ENCODE measurements at regions not wholly inside any gene's neighbourhood (a gene's known extent, or its start where the extent isn't known, plus 50 kb on each side); places are given as distances from the start of the nearest gene placed in this dataset.
"Not testable (repeated sequence)": the region's sequence is repeated elsewhere in the genome, so short reads cannot be mapped to it uniquely, and the experiment has no call there.

- H3K36me3 Mint-ChIP-seq = no peaks in the 10 kb centered on the region
- H3K4me3 Mint-ChIP-seq = no peak overlapping the region
- Histone ChIP-seq H3K36me3 (ENCODE audit: insufficient read depth, low read length) (no peaks in the 10 kb centered on the region), H3K4me1 (ENCODE audit: insufficient read depth, low read length) (no peaks in the 10 kb centered on the region), H3K27ac (ENCODE audit: low read depth, low read length) (no peak overlapping the region), H3K9me3 (ENCODE audit: control insufficient read depth in 1 of 2, low read length in 2 of 2) (no peaks in the 10 kb centered on the region), H3K4me3 (ENCODE audit: low read length in 2 of 2) (no peak overlapping the region), H3K27me3 (ENCODE audit: insufficient read depth, low read length) (no peaks in the 10 kb centered on the region)
- H3K9me3 Mint-ChIP-seq = peaks cover 0 to 5% (median 1%) of the 10 kb centered on the region in 8 donors
- ChIA-PET CTCF (ENCODE audit: partially characterized antibody) (no interaction called here), POLR2A (ENCODE audit: partially characterized antibody) (no interaction called here)
- intact Hi-C loops (cut with micrococcal nuclease) = no loop called here
- DNase-seq = no peak
- no peaks in the 10 kb centered on the region for H3K4me1 Mint-ChIP-seq
- H3K27ac Mint-ChIP-seq = no peak overlapping the region
- H3K27me3 Mint-ChIP-seq = peaks cover 0 to 8% of the 10 kb centered on the region in 2 donors
Observed at GRCh38 chr3:33982269-33982798, 183.9 kb downstream of the PDCD6IP start.

- H3K27ac Mint-ChIP-seq; CTCF ChIA-PET (ENCODE audit: partially characterized antibody); H3K36me3 Mint-ChIP-seq; DNase-seq; H3K27me3 Mint-ChIP-seq; H3K27me3 ChIP-seq (ENCODE audit: insufficient read depth, low read length); H3K4me3 Mint-ChIP-seq; H3K27ac ChIP-seq (ENCODE audit: low read depth, low read length); H3K36me3 ChIP-seq (ENCODE audit: insufficient read depth, low read length); intact Hi-C loops (cut with micrococcal nuclease); H3K4me1 Mint-ChIP-seq; H3K9me3 ChIP-seq (ENCODE audit: control insufficient read depth in 1 of 2, low read length in 2 of 2); POLR2A ChIA-PET (ENCODE audit: partially characterized antibody); H3K4me1 ChIP-seq (ENCODE audit: insufficient read depth, low read length); H3K4me3 ChIP-seq (ENCODE audit: low read length in 2 of 2); H3K9me3 Mint-ChIP-seq: not testable (repeated sequence)
Observed at GRCh38 chr3:33982949-33983348, 184.5 kb downstream of the PDCD6IP start.

- ChIA-PET CTCF (ENCODE audit: partially characterized antibody) (no interaction called here), POLR2A (ENCODE audit: partially characterized antibody) (no interaction called here)
- Mint-ChIP-seq H3K4me3 (no peak overlapping the region), H3K27ac (no peak overlapping the region), H3K9me3 (peaks cover 0 to 3% (median 1%) of the 10 kb centered on the region in 8 donors), H3K4me1 (no peaks in the 10 kb centered on the region), H3K36me3 (no peaks in the 10 kb centered on the region), H3K27me3 (peaks cover 8 to 27% of the 10 kb centered on the region in 2 donors)
- Histone ChIP-seq H3K4me3 (ENCODE audit: low read length in 2 of 2) (no peak overlapping the region), H3K36me3 (ENCODE audit: insufficient read depth, low read length) (no peaks in the 10 kb centered on the region), H3K27ac (ENCODE audit: low read depth, low read length) (no peak overlapping the region), H3K4me1 (ENCODE audit: insufficient read depth, low read length) (no peaks in the 10 kb centered on the region), H3K27me3 (ENCODE audit: insufficient read depth, low read length) (no peaks in the 10 kb centered on the region), H3K9me3 (ENCODE audit: control insufficient read depth in 1 of 2, low read length in 2 of 2) (no peaks in the 10 kb centered on the region)
- no peak for DNase-seq
- intact Hi-C loops (cut with micrococcal nuclease) = no loop called here
Observed at GRCh38 chr3:33989229-33989628, 190.8 kb downstream of the PDCD6IP start.

- no peaks in the 10 kb centered on the region for H3K36me3 Mint-ChIP-seq
- no peak overlapping the region for H3K27ac ChIP-seq (ENCODE audit: low read depth, low read length)
- no peaks in the 10 kb centered on the region for H3K4me1 ChIP-seq (ENCODE audit: insufficient read depth, low read length)
- no peaks in the 10 kb centered on the region for H3K4me1 Mint-ChIP-seq
- H3K9me3 ChIP-seq (ENCODE audit: control insufficient read depth in 1 of 2, low read length in 2 of 2) = no peaks in the 10 kb centered on the region
- no peak overlapping the region for H3K4me3 ChIP-seq (ENCODE audit: low read length in 2 of 2)
- no peaks in the 10 kb centered on the region for H3K36me3 ChIP-seq (ENCODE audit: insufficient read depth, low read length)
- peaks cover 0 to 13% (median 9%) of the 10 kb centered on the region in 8 donors for H3K9me3 Mint-ChIP-seq
- H3K27ac Mint-ChIP-seq = no peak overlapping the region
- peaks cover 8 to 23% of the 10 kb centered on the region in 2 donors for H3K27me3 Mint-ChIP-seq
- ChIA-PET CTCF (ENCODE audit: partially characterized antibody) (no interaction called here), POLR2A (ENCODE audit: partially characterized antibody) (no interaction called here)
- H3K4me3 Mint-ChIP-seq = no peak overlapping the region
- intact Hi-C loops (cut with micrococcal nuclease) = no loop called here
- DNase-seq = no peak
- H3K27me3 ChIP-seq (ENCODE audit: insufficient read depth, low read length) = no peaks in the 10 kb centered on the region
Observed at GRCh38 chr3:33991673-33992072, 193.2 kb downstream of the PDCD6IP start.

- H3K4me3 ChIP-seq (ENCODE audit: low read length in 2 of 2) = no peak overlapping the region
- H3K27ac ChIP-seq (ENCODE audit: low read depth, low read length) = no peak overlapping the region
- H3K27me3 ChIP-seq (ENCODE audit: insufficient read depth, low read length) = no peaks in the 10 kb centered on the region
- no peak for DNase-seq
- H3K9me3 ChIP-seq (ENCODE audit: control insufficient read depth in 1 of 2, low read length in 2 of 2) = no peaks in the 10 kb centered on the region
- intact Hi-C loops (cut with micrococcal nuclease) = no loop called here
- peaks cover 0 to 13% (median 7%) of the 10 kb centered on the region in 8 donors for H3K9me3 Mint-ChIP-seq
- no peaks in the 10 kb centered on the region for H3K36me3 Mint-ChIP-seq
- POLR2A ChIA-PET (ENCODE audit: partially characterized antibody) = no interaction called here
- CTCF ChIA-PET (ENCODE audit: partially characterized antibody) = no interaction called here
- no peaks in the 10 kb centered on the region for H3K4me1 ChIP-seq (ENCODE audit: insufficient read depth, low read length)
- H3K4me1 Mint-ChIP-seq = no peaks in the 10 kb centered on the region
- H3K27ac Mint-ChIP-seq = peak overlapping the region in 1 of 7 donors; percentile 11
- H3K4me3 Mint-ChIP-seq = no peak overlapping the region
- peaks cover 4 to 16% of the 10 kb centered on the region in 2 donors for H3K27me3 Mint-ChIP-seq
- no peaks in the 10 kb centered on the region for H3K36me3 ChIP-seq (ENCODE audit: insufficient read depth, low read length)
Observed at GRCh38 chr3:33993631-33994030, 195.2 kb downstream of the PDCD6IP start.

- intact Hi-C loops (cut with micrococcal nuclease) = no loop called here
- peaks cover 0 to 13% (median 7%) of the 10 kb centered on the region in 8 donors for H3K9me3 Mint-ChIP-seq
- no peak overlapping the region for H3K27ac ChIP-seq (ENCODE audit: low read depth, low read length)
- no peaks in the 10 kb centered on the region for H3K4me1 ChIP-seq (ENCODE audit: insufficient read depth, low read length)
- no peak overlapping the region for H3K27ac Mint-ChIP-seq
- H3K4me3 ChIP-seq (ENCODE audit: low read length in 2 of 2) = no peak overlapping the region
- POLR2A ChIA-PET (ENCODE audit: partially characterized antibody) = no interaction called here
- no peaks in the 10 kb centered on the region for H3K36me3 Mint-ChIP-seq
- H3K4me3 Mint-ChIP-seq = no peak overlapping the region
- H3K36me3 ChIP-seq (ENCODE audit: insufficient read depth, low read length) = no peaks in the 10 kb centered on the region
- CTCF ChIA-PET (ENCODE audit: partially characterized antibody) = no interaction called here
- H3K27me3 Mint-ChIP-seq = peaks cover 3 to 14% of the 10 kb centered on the region in 2 donors
- DNase-seq = no peak
- H3K9me3 ChIP-seq (ENCODE audit: control insufficient read depth in 1 of 2, low read length in 2 of 2) = no peaks in the 10 kb centered on the region
- H3K27me3 ChIP-seq (ENCODE audit: insufficient read depth, low read length) = no peaks in the 10 kb centered on the region
- no peaks in the 10 kb centered on the region for H3K4me1 Mint-ChIP-seq
Observed at GRCh38 chr3:33994568-33994967, 196.1 kb downstream of the PDCD6IP start.

GRCh38 chr3:34000301-34000700 lies 201.9 kb downstream of the PDCD6IP start:
- H3K27me3 ChIP-seq (ENCODE audit: insufficient read depth, low read length) = no peaks in the 10 kb centered on the region
- H3K27ac ChIP-seq (ENCODE audit: low read depth, low read length) = no peak overlapping the region
- H3K9me3 ChIP-seq (ENCODE audit: control insufficient read depth in 1 of 2, low read length in 2 of 2) = no peaks in the 10 kb centered on the region
- H3K36me3 ChIP-seq (ENCODE audit: insufficient read depth, low read length) = no peaks in the 10 kb centered on the region
- Mint-ChIP-seq H3K4me3 (no peak overlapping the region), H3K36me3 (no peaks in the 10 kb centered on the region), H3K9me3 (peaks cover 0 to 7% (median 4%) of the 10 kb centered on the region in 8 donors), H3K27ac (no peak overlapping the region), H3K27me3 (no peaks in the 10 kb centered on the region), H3K4me1 (no peaks in the 10 kb centered on the region)
- ChIA-PET CTCF (ENCODE audit: partially characterized antibody) (no interaction called here), POLR2A (ENCODE audit: partially characterized antibody) (no interaction called here)
- no peak for DNase-seq
- no peaks in the 10 kb centered on the region for H3K4me1 ChIP-seq (ENCODE audit: insufficient read depth, low read length)
- no peak overlapping the region for H3K4me3 ChIP-seq (ENCODE audit: low read length in 2 of 2)
- intact Hi-C loops (cut with micrococcal nuclease) = no loop called here

GRCh38 chr3:34001022-34001421 lies 202.6 kb downstream of the PDCD6IP start:
- no peak for DNase-seq
- Histone ChIP-seq H3K36me3 (ENCODE audit: insufficient read depth, low read length) (no peaks in the 10 kb centered on the region), H3K4me3 (ENCODE audit: low read length in 2 of 2) (no peak overlapping the region), H3K4me1 (ENCODE audit: insufficient read depth, low read length) (no peaks in the 10 kb centered on the region), H3K27me3 (ENCODE audit: insufficient read depth, low read length) (no peaks in the 10 kb centered on the region), H3K27ac (ENCODE audit: low read depth, low read length) (no peak overlapping the region), H3K9me3 (ENCODE audit: control insufficient read depth in 1 of 2, low read length in 2 of 2) (no peaks in the 10 kb centered on the region)
- Mint-ChIP-seq H3K27ac (no peak overlapping the region), H3K27me3 (no peaks in the 10 kb centered on the region), H3K4me3 (no peak overlapping the region), H3K9me3 (peaks cover 0 to 5% (median 3%) of the 10 kb centered on the region in 8 donors), H3K4me1 (no peaks in the 10 kb centered on the region), H3K36me3 (no peaks in the 10 kb centered on the region)
- CTCF ChIA-PET (ENCODE audit: partially characterized antibody) = no interaction called here
- intact Hi-C loops (cut with micrococcal nuclease) = no loop called here
- POLR2A ChIA-PET (ENCODE audit: partially characterized antibody) = no interaction called here
